H9 (cell line): ENCODE measurements at regions not wholly inside any gene's neighbourhood (a gene's known extent, or its start where the extent isn't known, plus 50 kb on each side); places are given as distances from the start of the nearest gene placed in this dataset.

Experiments used
- DNase-seq: peaks from one replicate; pipeline ENCODE4 v3.0.0-alpha.2; 2017
- H2AFZ ChIP-seq: one replicate; pipeline ENCODE4 v1.6.1; 2013; ENCODE audit warnings: mild to moderate bottlenecking, low read length, control low read depth, moderate library complexity
- H2AK5ac ChIP-seq: 2 replicates; pipeline ENCODE4 v1.6.1; 2013; ENCODE audit warnings: low read length, control low read depth, mixed read lengths; ENCODE audit not compliant: insufficient read length
- H2BK120ac ChIP-seq: one replicate; pipeline ENCODE4 v1.6.1; 2013; ENCODE audit warnings: low read depth, mild to moderate bottlenecking, low read length, control low read depth, inconsistent platforms; ENCODE audit not compliant: poor library complexity, severe bottlenecking
- H2BK12ac ChIP-seq: 2 replicates; pipeline ENCODE4 v1.6.1; 2013; ENCODE audit warnings: low read length, control low read depth, mixed read lengths, low read depth; ENCODE audit not compliant: insufficient read length
- H2BK15ac ChIP-seq: 2 replicates; pipeline ENCODE4 v1.6.1; 2013; ENCODE audit warnings: low read depth, low read length, control low read depth
- H2BK20ac ChIP-seq: one replicate; pipeline ENCODE4 v1.6.1; 2013; ENCODE audit warnings: low read depth, mild to moderate bottlenecking, low read length, control low read depth, inconsistent platforms; ENCODE audit not compliant: poor library complexity, severe bottlenecking
- H2BK5ac ChIP-seq: 2 replicates; pipeline ENCODE4 v1.6.1; 2013; ENCODE audit warnings: low read length, control low read depth, mixed read lengths; ENCODE audit not compliant: insufficient read length
- H3K14ac ChIP-seq: 2 replicates; pipeline ENCODE4 v1.6.1; 2013; ENCODE audit warnings: low read length, control low read depth; ENCODE audit not compliant: insufficient read depth
- H3K18ac ChIP-seq: 2 replicates; pipeline ENCODE4 v1.6.1; 2013; ENCODE audit warnings: low read depth, mild to moderate bottlenecking, mixed read lengths, low read length, control low read depth; ENCODE audit not compliant: insufficient read length
- H3K23ac ChIP-seq: 2 replicates; pipeline ENCODE4 v1.6.1; 2013; ENCODE audit warnings: low read length, control low read depth, mixed read lengths, low read depth; ENCODE audit not compliant: insufficient read length
- H3K23me2 ChIP-seq: 2 replicates; pipeline ENCODE4 v1.6.1; 2013; ENCODE audit warnings: low read depth, mild to moderate bottlenecking, mixed read lengths, low read length, control low read depth; ENCODE audit not compliant: insufficient read length, poor library complexity, severe bottlenecking
- H3K27ac ChIP-seq: 2 replicates; pipeline ENCODE4 v1.5.1; 2013; ENCODE audit warnings: low read length, control low read depth, mixed read lengths, low read depth; ENCODE audit not compliant: insufficient read length
- H3K27me3 ChIP-seq: 2 replicates; pipeline ENCODE4 v1.6.1; 2013; ENCODE audit warnings: low read length, control low read depth, inconsistent platforms; ENCODE audit not compliant: insufficient read depth
- H3K4ac ChIP-seq: 2 replicates; pipeline ENCODE4 v1.6.1; 2013; ENCODE audit warnings: low read depth, mild to moderate bottlenecking, control low read depth, inconsistent platforms, low read length, moderate library complexity
- H3K4me1 ChIP-seq: 2 replicates; pipeline ENCODE4 v1.6.1; 2013; ENCODE audit warnings: low read length, control low read depth, inconsistent platforms; ENCODE audit not compliant: insufficient read depth
- H3K4me2 ChIP-seq: 2 replicates; pipeline ENCODE4 v1.6.1; 2013; ENCODE audit warnings: low read length, control low read depth, mixed read lengths; ENCODE audit not compliant: insufficient read length, insufficient read depth
- H3K56ac ChIP-seq: 2 replicates; pipeline ENCODE4 v1.6.1; 2013; ENCODE audit warnings: low read depth, mild to moderate bottlenecking, mixed read lengths, low read length, control low read depth; ENCODE audit not compliant: insufficient read length
- H3K79me1 ChIP-seq: 2 replicates; pipeline ENCODE4 v1.6.1; 2013; ENCODE audit warnings: low read depth, mild to moderate bottlenecking, moderate library complexity, low read length, control low read depth, inconsistent platforms; ENCODE audit not compliant: insufficient read depth, poor library complexity, severe bottlenecking
- H3K79me2 ChIP-seq: 2 replicates; pipeline ENCODE4 v1.6.1; 2013; ENCODE audit warnings: low read length, control low read depth, inconsistent platforms; ENCODE audit not compliant: insufficient read depth
- H3K9ac ChIP-seq: 2 replicates; pipeline ENCODE4 v1.6.1; 2013; ENCODE audit warnings: low read length, control low read depth, mixed read lengths; ENCODE audit not compliant: insufficient read length; ENCODE audit errors: extremely low read depth
- H3K9me3 ChIP-seq: one replicate; pipeline ENCODE4 v1.6.1; 2013; ENCODE audit warnings: low read depth, low read length, inconsistent platforms; ENCODE audit not compliant: control insufficient read depth
- H3T11ph ChIP-seq: one replicate; pipeline ENCODE4 v1.6.1; 2013; ENCODE audit warnings: mild to moderate bottlenecking, low read length, control low read depth, inconsistent platforms
- H4K20me1 ChIP-seq: one replicate; pipeline ENCODE4 v1.6.1; 2013; ENCODE audit not compliant: control insufficient read depth, insufficient read length, insufficient read depth
- H4K5ac ChIP-seq: 2 replicates; pipeline ENCODE4 v1.6.1; 2013; ENCODE audit warnings: low read depth, mild to moderate bottlenecking, mixed read lengths, low read length, control low read depth; ENCODE audit not compliant: insufficient read length
- H4K8ac ChIP-seq: replicated peaks from 2 replicates; pipeline ENCODE4 v1.6.1; 2013; ENCODE audit warnings: low read length, control low read depth, mixed read lengths, low read depth; ENCODE audit not compliant: insufficient read length
- H4K91ac ChIP-seq: 2 replicates; pipeline ENCODE4 v1.6.1; 2013; ENCODE audit warnings: low read depth, mild to moderate bottlenecking, moderate library complexity, mixed read lengths, low read length, control low read depth; ENCODE audit not compliant: insufficient read length
- H3K27ac Mint-ChIP-seq, 3 experiments: 2 replicates in 2 of 3; 3 replicates in 1 of 3; pipeline ENCODE4 v1.8.0; 2020 to 2021; ENCODE audit warnings: mixed read lengths in 3 of 3, mild to moderate bottlenecking in 1 of 3, moderate library complexity in 1 of 3
- H3K27me3 Mint-ChIP-seq: 2 replicates; pipeline ENCODE4 v1.8.0; 2021; ENCODE audit warnings: low read depth, mild to moderate bottlenecking, moderate library complexity, mixed read lengths
- H3K36me3 Mint-ChIP-seq, 3 experiments: 2 replicates in 2 of 3; 3 replicates in 1 of 3; pipeline ENCODE4 v1.8.0; 2020 to 2021; ENCODE audit warnings: low read depth in 3 of 3, mixed read lengths in 3 of 3; ENCODE audit not compliant: insufficient read depth in 1 of 3
- H3K4me1 Mint-ChIP-seq, 2 experiments: 2 replicates each; pipeline ENCODE4 v1.8.0; 2020; ENCODE audit warnings: mixed read lengths in 2 of 2
- H3K4me3 Mint-ChIP-seq, 2 experiments: 2 replicates in 1 of 2; 3 replicates in 1 of 2; pipeline ENCODE4 v1.8.0; 2020 to 2021; ENCODE audit warnings: mild to moderate bottlenecking in 2 of 2, mixed read lengths in 2 of 2, moderate library complexity in 1 of 2
- H3K9me3 Mint-ChIP-seq, 2 experiments: 2 replicates in 1 of 2; 3 replicates in 1 of 2; pipeline ENCODE4 v1.8.0; 2020; ENCODE audit warnings: mild to moderate bottlenecking in 2 of 2, mixed read lengths in 2 of 2, moderate library complexity in 1 of 2
- CTCF ChIP-seq: fragments of 200-600 bp; sonication (generic); conservative IDR thresholded peaks from 3 replicates; pipeline ENCODE4 v1.8.0; 2021; ENCODE audit warnings: antibody characterized with exemption, mild to moderate bottlenecking
- WGBS: extraction: QIAGEN DNeasy Blood & Tissue Kit; methylation state at CpG from one replicate; pipeline ENCODE4 v1.1.7; 2013; ENCODE audit warnings: missing lambda C conversion rate, low lambda C conversion rate, mixed read lengths; ENCODE audit not compliant: insufficient read length; ENCODE audit errors: extremely low coverage; 5-methylcytosine and 5-hydroxymethylcytosine counted together

GRCh38 chr4:140240237-140240636 is 86.3 kb upstream of the MAML3 start:
- Histone ChIP-seq H3T11ph (no peak overlapping the region), H4K8ac (no peak overlapping the region), H3K4me1 (peaks cover 15% of the 10 kb centered on the region), H3K27me3 (no peaks in the 10 kb centered on the region), H2BK15ac (no peak overlapping the region), H2BK120ac (no peak overlapping the region), H4K5ac (no peak overlapping the region), H3K79me2 (no peaks in the 10 kb centered on the region), H2BK12ac (no peak overlapping the region), H3K4ac (no peak overlapping the region), H3K23me2 (no peaks in the 10 kb centered on the region), H3K79me1 (no peaks in the 10 kb centered on the region), H2BK20ac (no peak overlapping the region), H4K20me1 (no peaks in the 10 kb centered on the region), H3K23ac (no peak overlapping the region), H3K27ac (no peak overlapping the region), H3K4me2 (no peak overlapping the region), H3K9me3 (no peaks in the 10 kb centered on the region), H2AK5ac (no peak overlapping the region), H3K9ac (no peak overlapping the region), H4K91ac (no peak overlapping the region), H3K56ac (no peak overlapping the region), H2AFZ (no peak overlapping the region), H3K18ac (no peak overlapping the region), H2BK5ac (no peak overlapping the region), H3K14ac (no peak overlapping the region)
- Mint-ChIP-seq H3K9me3 (no peaks in the 10 kb centered on the region), H3K4me3 (no peak overlapping the region), H3K4me1 (peaks cover 54 to 59% of the 10 kb centered on the region in 2 experiments), H3K27me3 (no peaks in the 10 kb centered on the region; the same call in 1 of the 2 replicates), H3K36me3 (no peaks in the 10 kb centered on the region), H3K27ac (no peak overlapping the region)
- TF ChIP-seq CTCF, result no peak
- no peak for DNase-seq
- WGBS, result no CpG with 5 or more reads among the region's 6 CpGs
